ENCODE measurements at regions not wholly inside any gene's neighbourhood (a gene's known extent, or its start where the extent isn't known, plus 50 kb on each side); places are given as distances from the start of the nearest gene placed in this dataset.

- no peak for TF ChIP-seq MYC (IDR thresholded peaks at IDR 0.05; ENCODE audit: low read depth, low read length)
- no peak for TF ChIP-seq POLR2A (IDR thresholded peaks at IDR 0.05; ENCODE audit: low read depth, low read length)
- no peak for TF ChIP-seq CTCF (IDR thresholded peaks at IDR 0.05; ENCODE audit: extremely low read depth in 1 of 2, insufficient read depth in 1 of 2, low read depth in 1 of 2, low read length in 2 of 2)
- no peak for TF ChIP-seq JUN (IDR thresholded peaks at IDR 0.05; ENCODE audit: borderline replicate concordance, insufficient read depth, insufficient read length, low read depth)
- TF ChIP-seq MAX (IDR thresholded peaks at IDR 0.05; ENCODE audit: insufficient read depth, insufficient read length): no peak
- no peak for TF ChIP-seq POLR2AphosphoS5 (IDR thresholded peaks at IDR 0.05; ENCODE audit: insufficient read depth, low read depth, low read length)
- TF ChIP-seq GATA2 (IDR thresholded peaks at IDR 0.05; ENCODE audit: insufficient read depth, insufficient read length, low read depth, low read length): no peak
- TF ChIP-seq EZH2 (IDR thresholded peaks at IDR 0.05; ENCODE audit: borderline replicate concordance, low read depth, low read length, severe bottlenecking): no peak
- TF ChIP-seq FOS (IDR thresholded peaks at IDR 0.05; ENCODE audit: borderline replicate concordance, insufficient read depth, low read length): no peak
- no peaks in the 10 kb centered on the region for H4K20me1 ChIP-seq (replicated peaks; ENCODE audit: control insufficient read depth, extremely low read depth, insufficient read depth, low read length)
- FAIRE-seq: no peak
- intact Hi-C loops (cut with micrococcal nuclease): no loop called here
- no peak overlapping the region for H3K4me2 ChIP-seq (ENCODE audit: insufficient read depth, low read length)
- POLR2A ChIA-PET: no interaction called here
- no peaks in the 10 kb centered on the region for H3K79me2 ChIP-seq (ENCODE audit: control insufficient read depth, insufficient read depth, low read length)
- dilution Hi-C loops (cut with MboI; ENCODE audit: extremely low pct_ligation_motif_present, low sequenced_read_pairs): no loop called here
- no peaks in the 10 kb centered on the region for H3K27me3 ChIP-seq (ENCODE audit: control insufficient read depth in 2 of 2, insufficient read depth in 2 of 2, low read length in 2 of 2)
- no peak for DNase-seq (ENCODE audit: low read depth, low spot score)
- no peak overlapping the region for H2AFZ ChIP-seq (ENCODE audit: low read depth, low read length)
- no peak overlapping the region for H3K9ac ChIP-seq (replicated peaks; ENCODE audit: extremely low read depth, insufficient read depth, low read length)
- no TSS peak for BruUV-seq (replicated peaks)
- H3K9me1 ChIP-seq (replicated peaks; ENCODE audit: control insufficient read depth, extremely low read depth, insufficient read depth, low read length): no peaks in the 10 kb centered on the region
- no peak overlapping the region for H3K27ac ChIP-seq (ENCODE audit: insufficient read depth, low read depth, low read length)
- no peaks in the 10 kb centered on the region for H3K36me3 ChIP-seq (ENCODE audit: control insufficient read depth in 2 of 2, extremely low read depth in 1 of 2, insufficient read depth in 2 of 2, low read length in 2 of 2)
- H3K4me1 ChIP-seq (ENCODE audit: control insufficient read depth, extremely low read depth, insufficient read depth, low read length): no peaks in the 10 kb centered on the region
- CTCF ChIA-PET: no interaction called here
- H3K4me3 ChIP-seq (replicated peaks in 1 of 3; ENCODE audit: insufficient read depth in 1 of 3, low read depth in 1 of 3, low read length in 3 of 3): no peak overlapping the region
- H3K9me3 ChIP-seq (replicated peaks; ENCODE audit: control insufficient read depth, insufficient read depth, low read length): no peaks in the 10 kb centered on the region
These were observed 271.6 kb upstream of the RND3 start for GRCh38 chr2:150759106-150759505.

All from endothelial cell of umbilical vein (primary cell).